ENCODE measurements at regions not wholly inside any gene's neighbourhood (a gene's known extent, or its start where the extent isn't known, plus 50 kb on each side); places are given as distances from the start of the nearest gene placed in this dataset.

- DNase-seq (ENCODE audit: low spot score) (no peak), ATAC-seq (no peak), FAIRE-seq (no peak)
- Histone ChIP-seq H3K79me2 (ENCODE audit: insufficient read depth, low read length) (no peaks in the 10 kb centered on the region), H3K4me1 (ENCODE audit: insufficient read depth, low read length) (no peaks in the 10 kb centered on the region), H3K27me3 (ENCODE audit: control insufficient read depth in 1 of 2, insufficient read depth in 2 of 2, low read length in 2 of 2) (no peaks in the 10 kb centered on the region), H3K27ac (ENCODE audit: extremely low read length, insufficient read depth, low read length) (no peak overlapping the region), H3K4me3 (replicated peaks in 1 of 3; ENCODE audit: insufficient read depth in 1 of 3, low read depth in 2 of 3, low read length in 3 of 3) (no peak overlapping the region), H3K36me3 (replicated peaks in 1 of 2; ENCODE audit: control insufficient read depth in 1 of 2, insufficient read depth in 2 of 2, low read length in 2 of 2) (no peaks in the 10 kb centered on the region), H2AFZ (ENCODE audit: low read length) (no peak overlapping the region), H3K9me3 (ENCODE audit: low read length) (peaks cover 12% of the 10 kb centered on the region; the same call in 1 of the 2 replicates), H3K9ac (ENCODE audit: insufficient read depth, low read depth, low read length) (no peak overlapping the region), H3K4me2 (ENCODE audit: low read depth, low read length) (no peak overlapping the region), H4K20me1 (ENCODE audit: insufficient read depth, low read length) (no peaks in the 10 kb centered on the region)
- ChIA-PET CTCF (ENCODE audit: low intra/inter-chr PET ratio, low total read pairs) (no interaction called here), POLR2A (no interaction called here)
- no TSS peak for BruUV-seq (replicated peaks)
- TF ChIP-seq E2F2 (CRISPR knock-in tag; IDR thresholded peaks at IDR 0.05; ENCODE audit: borderline replicate concordance) (no peak), U2AF2 (IDR thresholded peaks at IDR 0.05; ENCODE audit: low read depth, low read length) (no peak), NFIB (CRISPR knock-in tag; IDR thresholded peaks at IDR 0.05; ENCODE audit: borderline replicate concordance) (no peak), ZNF142 (CRISPR knock-in tag; IDR thresholded peaks at IDR 0.05) (no peak), MLLT10 (CRISPR knock-in tag; IDR thresholded peaks at IDR 0.05) (no peak), GLMP (CRISPR knock-in tag; IDR thresholded peaks at IDR 0.05; ENCODE audit: borderline replicate concordance) (no peak), ATM (IDR thresholded peaks at IDR 0.05; ENCODE audit: borderline replicate concordance) (no peak), ZFYVE20 (CRISPR knock-in tag; IDR thresholded peaks at IDR 0.05; ENCODE audit: borderline replicate concordance, low read depth) (no peak), ZBTB26 (CRISPR knock-in tag; IDR thresholded peaks at IDR 0.05; ENCODE audit: borderline replicate concordance) (no peak), KLF9 (CRISPR knock-in tag; IDR thresholded peaks at IDR 0.05; ENCODE audit: low read depth) (no peak), THRA (CRISPR knock-in tag; IDR thresholded peaks at IDR 0.05; ENCODE audit: borderline replicate concordance) (no peak), MXI1 (IDR thresholded peaks at IDR 0.05; ENCODE audit: borderline replicate concordance, low read depth, low read length) (no peak), TOE1 (CRISPR knock-in tag; IDR thresholded peaks at IDR 0.05) (no peak), ZNF207 (IDR thresholded peaks at IDR 0.05; ENCODE audit: borderline replicate concordance) (no peak)
- intact Hi-C loops (cut with micrococcal nuclease; ENCODE audit: unreplicated experiment) = no loop called here
- in situ Hi-C loops (cut with HindIII; ENCODE audit: extremely low pct_ligation_motif_present, low pct_unique_long_range_greater_than_20kb) = no loop called here
Observed at GRCh38 chr4:16438986-16439385, 212.7 kb upstream of the TAPT1 start.

Measured in HepG2 (cell line).